ENCODE measurements at regions not wholly inside any gene's neighbourhood (a gene's known extent, or its start where the extent isn't known, plus 50 kb on each side); places are given as distances from the start of the nearest gene placed in this dataset.

GRCh38 chr2:164257742-164258141, 363.5 kb downstream of the GRB14 start (continued):
- TF ChIP-seq, protein P1, sequence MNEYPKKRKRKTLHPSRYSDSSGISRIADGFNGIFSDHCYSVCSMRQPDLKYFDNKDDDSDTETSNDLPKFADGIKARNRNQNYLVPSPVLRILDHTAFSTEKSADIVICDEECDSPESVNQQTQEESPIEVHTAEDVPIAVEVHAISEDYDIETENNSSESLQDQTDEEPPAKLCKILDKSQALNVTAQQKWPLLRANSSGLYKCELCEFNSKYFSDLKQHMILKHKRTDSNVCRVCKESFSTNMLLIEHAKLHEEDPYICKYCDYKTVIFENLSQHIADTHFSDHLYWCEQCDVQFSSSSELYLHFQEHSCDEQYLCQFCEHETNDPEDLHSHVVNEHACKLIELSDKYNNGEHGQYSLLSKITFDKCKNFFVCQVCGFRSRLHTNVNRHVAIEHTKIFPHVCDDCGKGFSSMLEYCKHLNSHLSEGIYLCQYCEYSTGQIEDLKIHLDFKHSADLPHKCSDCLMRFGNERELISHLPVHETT (tag by site-specific recombination; IDR thresholded peaks at IDR 0.05), result no peak
- TF ChIP-seq, protein P2, sequence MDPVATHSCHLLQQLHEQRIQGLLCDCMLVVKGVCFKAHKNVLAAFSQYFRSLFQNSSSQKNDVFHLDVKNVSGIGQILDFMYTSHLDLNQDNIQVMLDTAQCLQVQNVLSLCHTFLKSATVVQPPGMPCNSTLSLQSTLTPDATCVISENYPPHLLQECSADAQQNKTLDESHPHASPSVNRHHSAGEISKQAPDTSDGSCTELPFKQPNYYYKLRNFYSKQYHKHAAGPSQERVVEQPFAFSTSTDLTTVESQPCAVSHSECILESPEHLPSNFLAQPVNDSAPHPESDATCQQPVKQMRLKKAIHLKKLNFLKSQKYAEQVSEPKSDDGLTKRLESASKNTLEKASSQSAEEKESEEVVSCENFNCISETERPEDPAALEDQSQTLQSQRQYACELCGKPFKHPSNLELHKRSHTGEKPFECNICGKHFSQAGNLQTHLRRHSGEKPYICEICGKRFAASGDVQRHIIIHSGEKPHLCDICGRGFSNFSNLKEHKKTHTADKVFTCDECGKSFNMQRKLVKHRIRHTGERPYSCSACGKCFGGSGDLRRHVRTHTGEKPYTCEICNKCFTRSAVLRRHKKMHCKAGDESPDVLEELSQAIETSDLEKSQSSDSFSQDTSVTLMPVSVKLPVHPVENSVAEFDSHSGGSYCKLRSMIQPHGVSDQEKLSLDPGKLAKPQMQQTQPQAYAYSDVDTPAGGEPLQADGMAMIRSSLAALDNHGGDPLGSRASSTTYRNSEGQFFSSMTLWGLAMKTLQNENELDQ (tag by site-specific recombination; IDR thresholded peaks at IDR 0.05; ENCODE audit: low read depth), result no peak
- TF ChIP-seq FEZF1 (tag by site-specific recombination; IDR thresholded peaks at IDR 0.05), result no peak

- POLR2A ChIA-PET, result no interaction called here
- Histone ChIP-seq H3K27ac (ENCODE audit: extremely low read depth, low read depth, low read length) (no peak overlapping the region), H3K9me3 (ENCODE audit: control insufficient read depth, insufficient read depth, low read depth, low read length) (no peaks in the 10 kb centered on the region), H3K4me3 (ENCODE audit: low read depth, low read length) (no peak overlapping the region), H3K36me3 (ENCODE audit: control insufficient read depth in 2 of 2, insufficient read depth in 1 of 2, low read length in 2 of 2) (no peaks in the 10 kb centered on the region), H3K4me1 (ENCODE audit: control insufficient read depth, insufficient read depth, low read length) (no peaks in the 10 kb centered on the region)
- TF ChIP-seq ZNF777 (tag by site-specific recombination; IDR thresholded peaks at IDR 0.05; ENCODE audit: borderline replicate concordance) (no peak), KLF8 (tag by site-specific recombination; IDR thresholded peaks at IDR 0.05) (no peak), AEBP2 (tag by site-specific recombination; IDR thresholded peaks at IDR 0.05; ENCODE audit: borderline replicate concordance) (no peak), ZBTB10 (tag by site-specific recombination; IDR thresholded peaks at IDR 0.05) (no peak), MZF1 (tag by site-specific recombination; IDR thresholded peaks at IDR 0.05; ENCODE audit: borderline replicate concordance) (no peak), ZNF266 (tag by site-specific recombination; IDR thresholded peaks at IDR 0.05; ENCODE audit: low read depth) (no peak), ZNF112 (tag by site-specific recombination; IDR thresholded peaks at IDR 0.05) (no peak), ZXDB (tag by site-specific recombination; IDR thresholded peaks at IDR 0.05) (no peak), HOXD13 (CRISPR knock-in tag; IDR thresholded peaks at IDR 0.05; ENCODE audit: borderline replicate concordance) (no peak)
- TF ChIP-seq, protein P3, sequence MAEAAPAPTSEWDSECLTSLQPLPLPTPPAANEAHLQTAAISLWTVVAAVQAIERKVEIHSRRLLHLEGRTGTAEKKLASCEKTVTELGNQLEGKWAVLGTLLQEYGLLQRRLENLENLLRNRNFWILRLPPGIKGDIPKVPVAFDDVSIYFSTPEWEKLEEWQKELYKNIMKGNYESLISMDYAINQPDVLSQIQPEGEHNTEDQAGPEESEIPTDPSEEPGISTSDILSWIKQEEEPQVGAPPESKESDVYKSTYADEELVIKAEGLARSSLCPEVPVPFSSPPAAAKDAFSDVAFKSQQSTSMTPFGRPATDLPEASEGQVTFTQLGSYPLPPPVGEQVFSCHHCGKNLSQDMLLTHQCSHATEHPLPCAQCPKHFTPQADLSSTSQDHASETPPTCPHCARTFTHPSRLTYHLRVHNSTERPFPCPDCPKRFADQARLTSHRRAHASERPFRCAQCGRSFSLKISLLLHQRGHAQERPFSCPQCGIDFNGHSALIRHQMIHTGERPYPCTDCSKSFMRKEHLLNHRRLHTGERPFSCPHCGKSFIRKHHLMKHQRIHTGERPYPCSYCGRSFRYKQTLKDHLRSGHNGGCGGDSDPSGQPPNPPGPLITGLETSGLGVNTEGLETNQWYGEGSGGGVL (tag by site-specific recombination; IDR thresholded peaks at IDR 0.05), result no peak
- CTCF ChIA-PET, result no interaction called here
Measured at GRCh38 chr2:164252568-164253287, 368.6 kb downstream of the GRB14 start.

All from HEK293 (cell line).